ENCODE measurements at regions not wholly inside any gene's neighbourhood (a gene's known extent, or its start where the extent isn't known, plus 50 kb on each side); places are given as distances from the start of the nearest gene placed in this dataset.

DNA sequence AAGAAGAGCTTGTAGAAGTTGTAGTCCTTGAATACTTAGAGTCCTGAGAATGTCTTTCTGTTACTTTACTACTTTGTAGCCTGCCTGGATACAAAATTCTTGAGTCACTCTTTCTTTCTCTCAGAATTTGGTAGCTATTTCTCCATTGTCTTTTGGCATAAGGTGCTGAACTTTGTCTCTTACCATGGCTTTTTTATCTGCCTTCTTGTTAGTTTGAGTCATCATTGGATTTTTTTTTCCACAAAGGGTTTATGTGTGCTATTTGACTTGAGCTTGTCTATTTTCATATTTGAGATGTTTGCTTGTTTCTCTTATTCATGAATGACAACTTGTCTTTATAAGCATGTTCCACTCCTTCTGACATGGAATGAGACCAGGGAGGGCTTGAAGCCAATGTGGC is 74.5 kb upstream of the EXOC6 start:
- Histone ChIP-seq H3K27me3 (no peaks in the 10 kb centered on the region), H3K27ac (no peak overlapping the region), H3K36me3 (no peaks in the 10 kb centered on the region), H3K9me3 (no peaks in the 10 kb centered on the region), H3K4me1 (no peaks in the 10 kb centered on the region), H3K4me3 (no peak overlapping the region)
- TF ChIP-seq EP300 (IDR thresholded peaks at IDR 0.05) = no peak
- no peak for TF ChIP-seq POLR2AphosphoS5 (IDR thresholded peaks at IDR 0.05)
- TF ChIP-seq, protein P1, sequence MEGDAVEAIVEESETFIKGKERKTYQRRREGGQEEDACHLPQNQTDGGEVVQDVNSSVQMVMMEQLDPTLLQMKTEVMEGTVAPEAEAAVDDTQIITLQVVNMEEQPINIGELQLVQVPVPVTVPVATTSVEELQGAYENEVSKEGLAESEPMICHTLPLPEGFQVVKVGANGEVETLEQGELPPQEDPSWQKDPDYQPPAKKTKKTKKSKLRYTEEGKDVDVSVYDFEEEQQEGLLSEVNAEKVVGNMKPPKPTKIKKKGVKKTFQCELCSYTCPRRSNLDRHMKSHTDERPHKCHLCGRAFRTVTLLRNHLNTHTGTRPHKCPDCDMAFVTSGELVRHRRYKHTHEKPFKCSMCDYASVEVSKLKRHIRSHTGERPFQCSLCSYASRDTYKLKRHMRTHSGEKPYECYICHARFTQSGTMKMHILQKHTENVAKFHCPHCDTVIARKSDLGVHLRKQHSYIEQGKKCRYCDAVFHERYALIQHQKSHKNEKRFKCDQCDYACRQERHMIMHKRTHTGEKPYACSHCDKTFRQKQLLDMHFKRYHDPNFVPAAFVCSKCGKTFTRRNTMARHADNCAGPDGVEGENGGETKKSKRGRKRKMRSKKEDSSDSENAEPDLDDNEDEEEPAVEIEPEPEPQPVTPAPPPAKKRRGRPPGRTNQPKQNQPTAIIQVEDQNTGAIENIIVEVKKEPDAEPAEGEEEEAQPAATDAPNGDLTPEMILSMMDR (IDR thresholded peaks at IDR 0.05) = no peak
- no peak for TF ChIP-seq POLR2A (IDR thresholded peaks at IDR 0.05)
- no peak for DNase-seq
- intact Hi-C loops (cut with DNase I; ENCODE audit: low total_unique reads) = no loop called here

DNA sequence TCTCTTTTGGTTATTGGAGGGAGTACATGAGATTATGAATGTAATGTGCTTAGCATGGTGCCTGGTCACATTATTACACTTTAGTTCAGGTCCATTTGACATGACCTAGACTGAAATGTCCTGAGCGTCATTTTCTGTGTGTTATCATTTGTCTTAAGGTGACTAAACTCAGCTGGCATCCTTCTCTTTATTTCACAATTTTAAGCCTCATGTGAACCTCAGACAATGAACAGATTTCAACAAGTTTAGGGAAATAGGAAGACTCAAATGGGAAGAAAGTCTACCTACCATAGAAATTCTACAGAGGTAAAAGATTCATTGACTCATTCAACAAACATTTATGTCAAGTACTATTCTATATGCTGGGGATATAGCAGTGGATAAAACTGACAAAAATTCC is 70.2 kb upstream of the EXOC6 start:
- intact Hi-C loops (cut with DNase I; ENCODE audit: low total_unique reads) = no loop called here
- 76 to 94% (median 89%) methylated on average over 1 of the region's 1 CpG for WGBS, 5 donors

DNA sequence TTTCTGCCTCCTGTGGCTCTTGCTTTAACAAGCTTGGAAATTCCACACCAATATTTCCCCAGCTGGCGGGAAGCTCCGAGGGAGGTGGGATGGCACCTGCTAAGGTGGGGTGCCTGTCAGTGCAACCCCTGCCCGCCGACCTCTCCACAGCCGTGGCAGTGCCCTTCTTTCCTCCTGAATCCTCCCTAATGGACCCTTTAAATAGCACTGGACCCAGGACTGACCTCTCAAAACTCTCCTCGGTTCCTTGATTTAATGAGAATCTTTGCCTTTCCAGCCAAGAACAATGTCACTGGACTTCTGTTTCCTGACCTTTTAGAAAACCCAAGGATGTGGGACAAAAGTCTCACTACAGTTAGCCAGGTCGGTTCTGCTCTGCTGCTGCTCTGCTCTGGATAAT is 63.2 kb upstream of the EXOC6 start:
- H3K27ac ChIP-seq = no peak overlapping the region
- 58 to 78% (median 72%) methylated on average over 7 of the region's 7 CpGs for WGBS, 5 donors
- H3K4me1 ChIP-seq = no peaks in the 10 kb centered on the region
- H3K9me3 ChIP-seq = no peaks in the 10 kb centered on the region
- DNase-seq = no peak
- H3K4me3 ChIP-seq = no peak overlapping the region
- intact Hi-C loops (cut with DNase I; ENCODE audit: low total_unique reads) = no loop called here
- TF ChIP-seq, protein P1 (IDR thresholded peaks at IDR 0.05) = no peak
- TF ChIP-seq POLR2A (IDR thresholded peaks at IDR 0.05) (no peak), POLR2AphosphoS5 (IDR thresholded peaks at IDR 0.05) (no peak), EP300 (IDR thresholded peaks at IDR 0.05) (no peak)
- H3K27me3 ChIP-seq = peaks cover 0 to 12% (median 0%) of the 10 kb centered on the region in 3 donors
- H3K36me3 ChIP-seq = no peaks in the 10 kb centered on the region

More for the DNA sequence above, 70.2 kb upstream of the EXOC6 start:
- DNase-seq = no peak
- no peaks in the 10 kb centered on the region for H3K9me3 ChIP-seq
- no peak for TF ChIP-seq POLR2A (IDR thresholded peaks at IDR 0.05)
- TF ChIP-seq, protein P1 (IDR thresholded peaks at IDR 0.05) = no peak
- TF ChIP-seq POLR2AphosphoS5 (IDR thresholded peaks at IDR 0.05) = no peak
- no peak for TF ChIP-seq EP300 (IDR thresholded peaks at IDR 0.05)
- no peak overlapping the region for H3K27ac ChIP-seq
- H3K4me1 ChIP-seq = no peaks in the 10 kb centered on the region
- H3K4me3 ChIP-seq = no peak overlapping the region
- H3K27me3 ChIP-seq = no peaks in the 10 kb centered on the region
- H3K36me3 ChIP-seq = no peaks in the 10 kb centered on the region

DNA sequence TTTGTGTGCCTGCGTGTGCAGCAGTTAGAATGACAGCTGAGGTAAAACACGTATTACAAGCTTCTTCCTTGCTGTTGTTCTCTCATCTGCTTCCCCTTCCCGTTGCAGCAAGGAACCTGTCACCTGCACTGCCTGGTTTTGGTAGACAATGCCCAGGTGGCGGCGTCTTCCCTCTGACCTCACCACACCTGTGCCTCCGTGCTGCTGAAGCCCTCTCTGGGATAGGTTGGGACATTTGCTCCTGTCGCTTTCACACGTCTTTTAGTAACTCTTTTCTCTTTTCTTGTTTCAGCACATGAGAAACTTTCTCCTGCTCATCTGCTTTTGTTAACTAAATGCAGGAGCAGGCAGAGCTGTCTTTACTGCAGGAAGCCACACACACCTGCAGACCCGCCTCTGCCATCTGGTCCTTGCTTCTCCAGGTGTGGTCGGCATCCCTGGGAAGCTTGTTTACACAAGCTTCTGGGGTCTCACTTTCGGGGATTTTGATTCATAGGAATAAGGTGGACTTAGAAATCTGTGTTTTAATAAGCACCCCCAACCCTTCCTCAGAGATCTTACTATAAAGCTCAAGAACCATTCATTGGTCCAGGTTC is 60.7 kb upstream of the EXOC6 start:
- intact Hi-C loops (cut with DNase I; ENCODE audit: low total_unique reads) = no loop called here
- Histone ChIP-seq H3K27me3 (peaks cover 0 to 12% (median 0%) of the 10 kb centered on the region in 3 donors), H3K4me1 (no peaks in the 10 kb centered on the region), H3K36me3 (no peaks in the 10 kb centered on the region), H3K9me3 (no peaks in the 10 kb centered on the region), H3K27ac (no peak overlapping the region), H3K4me3 (no peak overlapping the region)
- TF ChIP-seq EP300 (IDR thresholded peaks at IDR 0.05) (no peak), POLR2A (IDR thresholded peaks at IDR 0.05) (no peak), POLR2AphosphoS5 (IDR thresholded peaks at IDR 0.05) (no peak)
- TF ChIP-seq, protein P1 (IDR thresholded peaks at IDR 0.05) = no peak
- 59 to 66% (median 61%) methylated on average over 11 of the region's 11 CpGs for WGBS, 5 donors
- DNase-seq = no peak
